RWPE2 (cell line): ENCODE measurements at regions not wholly inside any gene's neighbourhood (a gene's known extent, or its start where the extent isn't known, plus 50 kb on each side); places are given as distances from the start of the nearest gene placed in this dataset.

Source experiments
- ATAC-seq: fragments of 200-7000 bp; cut with Tn5 transposase; 3 replicates; pipeline ENCODE4 v1.9.1; 2021; ENCODE audit warnings: low read depth
- DNase-seq: peaks from one replicate; pipeline ENCODE4 v3.0.0-alpha.2; 2020; ENCODE audit warnings: low spot score
- H3K27ac ChIP-seq: fragments of 450-650 bp; 2 replicates; pipeline ENCODE4 v1.5.1; 2017; ENCODE audit warnings: mild to moderate bottlenecking; ENCODE audit not compliant: poor library complexity, severe bottlenecking
- H3K27me3 ChIP-seq: fragments of 250-450 bp; sonication (Bioruptor Pico); 2 replicates; pipeline ENCODE4 v1.5.1; 2021; ENCODE audit warnings: mild to moderate bottlenecking, moderate library complexity; ENCODE audit not compliant: insufficient read depth, poor library complexity, severe bottlenecking
- H3K36me3 ChIP-seq: fragments of 250-450 bp; sonication (Bioruptor Pico); 2 replicates; pipeline ENCODE4 v1.5.1; 2020; ENCODE audit warnings: low read depth, mild to moderate bottlenecking, moderate library complexity
- H3K4me1 ChIP-seq: fragments of 250-450 bp; sonication (Bioruptor Pico); 2 replicates; pipeline ENCODE4 v1.5.1; 2021; ENCODE audit warnings: mild to moderate bottlenecking, moderate library complexity; ENCODE audit not compliant: insufficient read depth, poor library complexity, severe bottlenecking
- H3K4me3 ChIP-seq: fragments of 250-450 bp; sonication (Bioruptor Pico); 2 replicates; pipeline ENCODE4 v1.5.1; 2021; ENCODE audit warnings: mild to moderate bottlenecking, moderate library complexity; ENCODE audit not compliant: severe bottlenecking
- H3K9me3 ChIP-seq: fragments of 250-450 bp; sonication (Bioruptor Pico); 2 replicates; pipeline ENCODE4 v1.5.1; 2021; ENCODE audit warnings: mild to moderate bottlenecking, moderate library complexity; ENCODE audit not compliant: severe bottlenecking
- CTCF ChIP-seq: fragments of 450-650 bp; IDR thresholded peaks from one replicate; pipeline ENCODE4 v1.5.1; 2017; ENCODE audit warnings: mild to moderate bottlenecking, moderate library complexity; ENCODE audit not compliant: poor library complexity, severe bottlenecking

- no peak for DNase-seq
- Histone ChIP-seq H3K36me3 (no peaks in the 10 kb centered on the region), H3K4me3 (no peak overlapping the region), H3K27me3 (no peaks in the 10 kb centered on the region), H3K27ac (peak overlapping the region; percentile 33), H3K4me1 (peaks cover 11% of the 10 kb centered on the region), H3K9me3 (no peaks in the 10 kb centered on the region)
- peak; percentile 86 for ATAC-seq
- no peak for TF ChIP-seq CTCF
These were observed 129.1 kb upstream of the NCAM1 start for GRCh38 chr11:112831969-112832766.

GRCh38 chr11:112834277-112834755, 126.9 kb upstream of the NCAM1 start:
- H3K27me3 ChIP-seq, result no peaks in the 10 kb centered on the region
- DNase-seq, result no peak
- no peak overlapping the region for H3K27ac ChIP-seq
- no peak for TF ChIP-seq CTCF
- no peak for ATAC-seq
- H3K4me1 ChIP-seq, result peaks cover 11% of the 10 kb centered on the region
- H3K4me3 ChIP-seq, result no peak overlapping the region
- no peaks in the 10 kb centered on the region for H3K36me3 ChIP-seq
- no peaks in the 10 kb centered on the region for H3K9me3 ChIP-seq

GRCh38 chr11:112835591-112836255, 125.5 kb upstream of the NCAM1 start:
- Histone ChIP-seq H3K9me3 (no peaks in the 10 kb centered on the region), H3K27ac (no peak overlapping the region), H3K4me3 (no peak overlapping the region), H3K36me3 (no peaks in the 10 kb centered on the region), H3K27me3 (no peaks in the 10 kb centered on the region), H3K4me1 (peaks cover 11% of the 10 kb centered on the region)
- TF ChIP-seq CTCF, result no peak
- ATAC-seq (no peak), DNase-seq (no peak)

GRCh38 chr11:112836256-112836602, 125.0 kb upstream of the NCAM1 start:
- no peak for TF ChIP-seq CTCF
- Histone ChIP-seq H3K4me1 (peaks cover 11% of the 10 kb centered on the region), H3K27me3 (no peaks in the 10 kb centered on the region), H3K27ac (no peak overlapping the region), H3K4me3 (no peak overlapping the region), H3K9me3 (no peaks in the 10 kb centered on the region), H3K36me3 (no peaks in the 10 kb centered on the region)
- ATAC-seq (no peak), DNase-seq (no peak)
